HG03066 (cell line): ENCODE measurements at regions not wholly inside any gene's neighbourhood (a gene's known extent, or its start where the extent isn't known, plus 50 kb on each side); places are given as distances from the start of the nearest gene placed in this dataset.
"Not testable (repeated sequence)": the region's sequence is repeated elsewhere in the genome, so short reads cannot be mapped to it uniquely, and the experiment has no call there.

ENCODE experiments used
- ATAC-seq: cut with Tn5 transposase; IDR thresholded peaks from one replicate; pipeline ENCODE4 v1.9.1; 2021; ENCODE audit warnings: low read depth; ENCODE audit not compliant: unreplicated experiment

DNA sequence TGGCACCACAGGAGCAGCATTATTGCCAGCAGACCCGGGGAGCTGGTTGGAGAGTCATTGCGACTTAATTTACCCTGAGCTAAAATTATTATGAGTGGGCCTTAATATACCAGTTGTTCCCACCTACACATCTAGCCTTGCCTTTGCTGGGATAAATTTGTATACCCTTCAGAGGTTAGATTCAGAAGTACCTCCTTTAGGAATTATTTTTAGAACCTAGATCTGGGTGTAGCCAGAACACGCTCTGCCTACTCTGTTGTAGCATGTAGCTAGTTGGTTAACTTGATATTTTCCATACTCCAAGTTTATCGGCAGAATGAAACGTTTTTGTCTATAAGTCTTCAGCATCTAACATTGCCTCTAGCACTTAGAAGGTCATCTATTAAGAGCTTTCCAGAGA, 65.5 kb upstream of the SEC22B start:
- not testable (repeated sequence) for ATAC-seq

DNA sequence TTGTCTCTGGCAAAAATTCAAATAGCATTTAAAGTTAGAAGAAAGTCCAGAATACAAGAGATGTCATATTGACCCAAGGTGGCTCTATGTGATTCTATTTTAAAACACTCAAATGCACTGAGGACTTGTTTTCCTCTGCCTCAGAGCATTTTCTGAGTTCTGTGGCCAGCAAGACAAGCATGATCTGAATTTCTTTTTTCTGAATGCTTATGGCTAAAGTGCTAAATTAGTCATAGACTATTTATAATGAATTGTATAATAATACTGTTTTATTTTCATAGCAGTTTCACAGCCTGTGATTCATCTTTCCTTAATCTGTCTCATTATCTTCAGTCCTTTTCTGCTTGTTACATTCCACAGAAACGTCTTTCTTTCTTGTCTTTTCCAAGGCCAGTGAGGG, 63.9 kb upstream of the SEC22B start:
- not testable (repeated sequence) for ATAC-seq

DNA sequence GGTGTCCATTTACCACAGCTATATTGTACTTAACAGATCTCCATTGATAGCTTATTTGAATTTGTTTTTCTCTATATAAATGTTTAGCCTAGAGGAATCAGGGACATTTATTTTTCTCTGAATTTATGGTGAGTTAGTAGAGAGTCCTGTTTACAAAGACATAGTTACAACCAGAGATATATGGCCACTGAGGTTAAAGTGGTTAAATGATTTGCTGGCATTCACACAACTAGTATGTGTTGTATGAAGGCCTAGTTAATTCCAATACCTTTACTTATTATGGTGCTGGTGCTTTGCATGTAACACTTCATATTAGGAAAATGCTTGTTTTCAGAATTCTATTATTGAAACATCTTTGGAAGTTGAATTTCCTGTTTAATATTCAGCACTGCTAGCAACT, 63.0 kb upstream of the SEC22B start:
- ATAC-seq, result not testable (repeated sequence)

DNA sequence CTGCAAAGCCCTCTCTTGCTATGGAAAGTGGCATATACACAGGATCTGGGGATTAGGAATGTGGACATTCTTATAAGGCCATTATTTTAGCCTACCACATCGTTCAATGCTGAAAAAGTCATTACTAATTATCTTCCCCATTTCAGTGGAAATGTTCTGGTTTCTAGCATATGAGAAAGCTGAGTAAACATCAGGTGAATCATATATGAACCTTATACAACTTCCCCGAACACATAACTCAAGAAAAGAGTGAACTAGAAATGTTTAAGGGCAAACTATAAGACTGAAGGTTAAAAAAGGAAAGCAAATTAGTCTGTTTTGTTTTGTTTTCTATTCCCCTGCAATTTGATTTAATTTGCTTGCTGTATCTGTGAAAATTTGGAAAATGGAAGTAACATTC, 62.5 kb upstream of the SEC22B start:
- ATAC-seq, result not testable (repeated sequence)

DNA sequence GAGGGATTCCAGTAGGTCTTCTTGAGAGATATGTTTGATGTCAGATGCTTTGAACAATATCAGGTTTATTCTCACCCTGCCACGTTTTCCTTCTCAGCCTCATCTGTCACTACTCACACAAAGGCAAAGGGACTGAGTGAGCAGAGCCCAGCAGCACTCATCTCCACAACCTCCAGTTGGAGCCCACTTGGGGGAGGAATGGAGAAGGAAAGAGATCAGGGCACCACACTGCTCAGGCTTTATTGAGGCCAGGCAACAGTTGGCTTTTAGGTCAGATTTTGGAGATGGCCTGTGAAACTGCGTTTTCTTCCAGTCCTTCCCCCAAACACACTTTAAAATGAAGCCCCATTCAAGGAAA, 57.3 kb upstream of the SEC22B start:
- ATAC-seq, result not testable (repeated sequence)

DNA sequence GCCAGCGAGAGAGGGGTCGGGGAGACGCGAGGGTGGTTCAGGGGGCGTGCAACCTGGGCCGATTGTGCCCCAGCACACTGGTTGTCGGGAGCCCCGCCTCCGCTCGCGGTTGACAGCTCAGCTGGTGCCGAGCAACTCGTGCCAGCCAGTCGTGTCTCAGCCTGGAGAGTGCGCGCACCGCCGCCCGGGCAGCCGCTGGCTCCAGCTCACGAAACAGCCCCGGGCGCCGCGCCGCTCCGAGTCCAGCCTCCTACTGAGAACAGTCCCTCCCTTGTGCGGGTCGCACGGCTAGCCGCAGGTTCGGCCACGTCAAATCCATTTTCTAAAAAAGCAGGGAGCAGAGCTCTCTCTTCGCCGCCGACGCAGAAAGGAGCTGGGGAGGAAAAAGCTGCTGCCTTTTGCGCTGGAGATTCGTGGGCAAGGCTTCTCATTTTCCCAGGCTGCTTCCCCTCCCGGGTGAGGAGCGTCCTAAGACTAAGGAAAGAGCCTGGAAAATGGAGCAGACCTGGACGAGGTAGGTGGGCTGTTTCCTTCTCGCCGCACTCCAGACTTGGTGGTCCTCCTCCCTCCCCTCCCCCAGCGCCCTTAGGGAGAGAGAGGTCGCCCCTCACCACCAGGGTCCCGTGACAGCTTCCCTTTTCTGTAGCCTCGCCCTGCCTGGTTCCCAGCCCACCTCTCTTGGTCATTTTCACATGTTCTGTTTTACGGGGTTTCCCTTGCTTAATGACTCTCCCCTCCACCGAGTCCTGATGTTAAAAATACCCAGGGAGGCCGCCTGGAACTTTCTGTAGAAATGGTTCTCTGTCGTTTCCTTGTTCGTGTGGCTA, 56.7 kb upstream of the SEC22B start:
- ATAC-seq, result not testable (repeated sequence)

DNA sequence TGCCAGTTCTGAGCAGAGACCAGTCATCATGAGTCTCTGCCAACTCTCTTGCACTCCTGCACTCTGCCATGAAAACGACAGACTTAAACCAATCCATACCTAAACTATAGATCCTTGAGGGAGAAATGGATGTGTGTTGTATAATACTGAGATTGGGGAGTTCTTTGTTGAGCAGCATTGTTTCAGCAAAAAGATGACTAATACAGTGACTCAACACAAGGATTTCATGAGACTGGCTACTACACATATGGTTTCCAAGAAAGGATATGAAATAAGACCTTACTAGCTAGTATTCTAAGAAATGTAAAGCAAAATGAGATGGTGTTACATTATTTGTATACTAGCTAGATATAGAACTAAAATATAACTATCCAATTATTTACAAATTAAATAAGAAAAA, 53.5 kb upstream of the SEC22B start:
- not testable (repeated sequence) for ATAC-seq
